Kidney (tissue), 13 donors: ENCODE measurements at regions not wholly inside any gene's neighbourhood (a gene's known extent, or its start where the extent isn't known, plus 50 kb on each side); places are given as distances from the start of the nearest gene placed in this dataset.

ENCODE experiments used
- DNase-seq, 5 donors: peaks; one replicate each; pipeline ENCODE4 v3.0.0-alpha.2; 2013 to 2020
- FAIRE-seq: peaks from 2 replicates; lab custom pipeline; 2012; peaks lifted over from hg19 to GRCh38; lab: Jason Lieb, UNC
- H3K27ac ChIP-seq, 2 donors: one replicate each; pipeline ENCODE4 v1.7.0; 2013; ENCODE audit warnings: low read depth in 2 of 2, low read length in 2 of 2, inconsistent platforms in 1 of 2
- H3K27me3 ChIP-seq: one replicate; pipeline ENCODE4 v1.7.1; 2013; ENCODE audit warnings: low read length, inconsistent platforms; ENCODE audit not compliant: control insufficient read depth, insufficient read depth
- H3K36me3 ChIP-seq, 3 donors: one replicate each; pipeline versions ENCODE4 v1.7.0 to v1.7.1; 2013; ENCODE audit warnings: low read length in 3 of 3, control low read depth in 1 of 3, inconsistent platforms in 1 of 3; ENCODE audit not compliant: insufficient read depth in 3 of 3, control insufficient read depth in 2 of 3
- H3K4me1 ChIP-seq, 3 donors: one replicate each; pipeline versions ENCODE4 v1.7.0 to v1.7.1; 2013; ENCODE audit warnings: low read length in 3 of 3, inconsistent platforms in 1 of 3, low read depth in 1 of 3; ENCODE audit not compliant: control insufficient read depth in 2 of 3, insufficient read depth in 2 of 3
- H3K4me3 ChIP-seq, 3 donors: one replicate each; pipeline versions ENCODE4 v1.7.0 to v1.8.1; 2013; ENCODE audit warnings: low read length in 3 of 3, control low read depth in 1 of 3, inconsistent platforms in 1 of 3
- H3K9ac ChIP-seq, 3 donors: one replicate each; pipeline versions ENCODE4 v1.7.0 to v1.7.1; 2013; ENCODE audit warnings: low read length in 3 of 3, control low read depth in 1 of 3, inconsistent platforms in 1 of 3
- H3K9me3 ChIP-seq, 3 donors: one replicate each; pipeline versions ENCODE4 v1.7.0 to v1.7.1; 2013; ENCODE audit warnings: low read length in 3 of 3, control low read depth in 1 of 3, inconsistent platforms in 1 of 3; ENCODE audit not compliant: control insufficient read depth in 2 of 3, insufficient read depth in 1 of 3
- intact Hi-C: fragments of 100-400 bp; cut with DNase I; formaldehyde crosslinking; loops from one replicate; pipeline ENCODE4 v1.11.1; 2022
- TF ChIP-seq, protein P1 (sequence below): IDR thresholded peaks from 3 replicates; pipeline ENCODE4 v1.5.1; 2012; ENCODE audit warnings: mild to moderate bottlenecking, moderate library complexity, borderline replicate concordance; ENCODE audit not compliant: insufficient read depth; ENCODE audit errors: extremely low read depth
- donor health status: control.
- donor health status: control.
- donor health status: control.
- donor health status: control.
- donor health status: control.
- donor health status: DM: yes; HTN: yes; CAD: no.
- donor health status: Normal renal cell carcinoma (clear cell type).

GRCh38 chr15:58285212-58285920 lies 146.4 kb upstream of the LIPC start:
- Histone ChIP-seq H3K27ac (no peak overlapping the region), H3K36me3 (no peaks in the 10 kb centered on the region), H3K4me3 (no peak overlapping the region), H3K4me1 (peaks cover 0 to 3% (median 0%) of the 10 kb centered on the region in 3 donors), H3K27me3 (no peaks in the 10 kb centered on the region), H3K9ac (no peak overlapping the region), H3K9me3 (no peaks in the 10 kb centered on the region)
- DNase-seq (no peak), FAIRE-seq (no peak)
- TF ChIP-seq, protein P1, sequence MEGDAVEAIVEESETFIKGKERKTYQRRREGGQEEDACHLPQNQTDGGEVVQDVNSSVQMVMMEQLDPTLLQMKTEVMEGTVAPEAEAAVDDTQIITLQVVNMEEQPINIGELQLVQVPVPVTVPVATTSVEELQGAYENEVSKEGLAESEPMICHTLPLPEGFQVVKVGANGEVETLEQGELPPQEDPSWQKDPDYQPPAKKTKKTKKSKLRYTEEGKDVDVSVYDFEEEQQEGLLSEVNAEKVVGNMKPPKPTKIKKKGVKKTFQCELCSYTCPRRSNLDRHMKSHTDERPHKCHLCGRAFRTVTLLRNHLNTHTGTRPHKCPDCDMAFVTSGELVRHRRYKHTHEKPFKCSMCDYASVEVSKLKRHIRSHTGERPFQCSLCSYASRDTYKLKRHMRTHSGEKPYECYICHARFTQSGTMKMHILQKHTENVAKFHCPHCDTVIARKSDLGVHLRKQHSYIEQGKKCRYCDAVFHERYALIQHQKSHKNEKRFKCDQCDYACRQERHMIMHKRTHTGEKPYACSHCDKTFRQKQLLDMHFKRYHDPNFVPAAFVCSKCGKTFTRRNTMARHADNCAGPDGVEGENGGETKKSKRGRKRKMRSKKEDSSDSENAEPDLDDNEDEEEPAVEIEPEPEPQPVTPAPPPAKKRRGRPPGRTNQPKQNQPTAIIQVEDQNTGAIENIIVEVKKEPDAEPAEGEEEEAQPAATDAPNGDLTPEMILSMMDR, result no peak
- intact Hi-C loops, result no loop called here

GRCh38 chr15:58285921-58286278 lies 145.9 kb upstream of the LIPC start:
- no peak for DNase-seq
- H3K9me3 ChIP-seq, result no peaks in the 10 kb centered on the region
- H3K4me3 ChIP-seq, result no peak overlapping the region
- H3K27ac ChIP-seq, result no peak overlapping the region
- FAIRE-seq, result no peak
- intact Hi-C loops, result no loop called here
- TF ChIP-seq, protein P1, result no peak
- H3K9ac ChIP-seq, result no peak overlapping the region
- H3K36me3 ChIP-seq, result no peaks in the 10 kb centered on the region
- H3K27me3 ChIP-seq, result no peaks in the 10 kb centered on the region
- peaks cover 0 to 3% (median 0%) of the 10 kb centered on the region in 3 donors for H3K4me1 ChIP-seq

DNA sequence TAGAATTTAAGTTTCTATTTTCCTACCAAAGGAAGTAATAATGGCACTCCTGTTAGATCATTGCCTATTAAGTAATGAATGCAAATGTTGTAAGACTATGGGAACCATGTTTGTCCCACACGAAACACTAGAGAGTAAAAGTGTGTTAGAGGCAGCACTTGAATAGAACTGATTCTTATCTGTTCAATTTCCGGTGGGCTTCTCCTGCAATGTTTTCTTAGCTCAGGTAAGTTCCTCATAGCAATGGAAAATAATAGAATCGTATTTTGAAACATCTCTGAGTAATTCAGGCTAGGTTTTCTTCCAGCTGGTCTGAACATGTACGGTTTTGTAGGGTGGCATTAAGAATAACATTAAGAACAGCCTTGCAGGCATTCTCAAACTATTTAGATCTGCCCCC lies 145.3 kb upstream of the LIPC start:
- H3K36me3 ChIP-seq, result no peaks in the 10 kb centered on the region
- intact Hi-C loops, result no loop called here
- FAIRE-seq, result no peak
- peaks cover 0 to 3% (median 0%) of the 10 kb centered on the region in 3 donors for H3K4me1 ChIP-seq
- no peak overlapping the region for H3K4me3 ChIP-seq
- no peak overlapping the region for H3K27ac ChIP-seq
- no peaks in the 10 kb centered on the region for H3K9me3 ChIP-seq
- DNase-seq, result no peak
- no peak overlapping the region for H3K9ac ChIP-seq
- TF ChIP-seq, protein P1, result no peak
- no peaks in the 10 kb centered on the region for H3K27me3 ChIP-seq

- Histone ChIP-seq H3K27me3 (no peaks in the 10 kb centered on the region), H3K9ac (no peak overlapping the region), H3K4me1 (peaks cover 0 to 3% (median 0%) of the 10 kb centered on the region in 3 donors), H3K36me3 (no peaks in the 10 kb centered on the region), H3K9me3 (peaks cover 0 to 11% (median 4%) of the 10 kb centered on the region in 3 donors), H3K4me3 (no peak overlapping the region), H3K27ac (no peak overlapping the region)
- intact Hi-C loops, result no loop called here
- TF ChIP-seq, protein P1, result no peak
- DNase-seq, result no peak
- no peak for FAIRE-seq
Measured at GRCh38 chr15:58287891-58288290, 143.9 kb upstream of the LIPC start.
